CD4-positive, alpha-beta T cell treated with Interferon alpha-2 for 1 hour (primary cell): ENCODE measurements at regions not wholly inside any gene's neighbourhood (a gene's known extent, or its start where the extent isn't known, plus 50 kb on each side); places are given as distances from the start of the nearest gene placed in this dataset.

ENCODE experiments used
- DNase-seq, 2 donors: peaks; one replicate each; pipeline ENCODE4 v3.0.0-alpha.2; 2020 to 2022

- DNase-seq: peak in 1 of 2 donors; percentile 25
Measured at GRCh38 chr1:234987415-234988154, 141.1 kb downstream of the TOMM20 start.

- no peak for DNase-seq
Measured at GRCh38 chr1:234986750-234987414, 141.8 kb downstream of the TOMM20 start.

- no peak for DNase-seq
Measured at GRCh38 chr1:234985516-234986294, 142.9 kb downstream of the TOMM20 start.

- DNase-seq: no peak
Measured at GRCh38 chr1:234985007-234985370, 143.6 kb downstream of the TOMM20 start.

GRCh38 chr1:234983564-234984238, 144.9 kb downstream of the TOMM20 start:
- no peak for DNase-seq

GRCh38 chr1:234981758-234982157, 146.9 kb downstream of the TOMM20 start:
- DNase-seq: no peak

- peak; percentile 63 to 77 for DNase-seq
Measured at GRCh38 chr1:234980645-234981396, 147.8 kb downstream of the TOMM20 start.

- no peak for DNase-seq
Measured at GRCh38 chr1:234980291-234980644, 148.4 kb downstream of the TOMM20 start.

- no peak for DNase-seq
Measured at GRCh38 chr1:234979296-234980279, 149.0 kb downstream of the TOMM20 start.

GRCh38 chr1:234978397-234979295, 150.0 kb downstream of the TOMM20 start:
- DNase-seq: peak; percentile 71 to 74

- peak in 1 of 2 donors; percentile 45 for DNase-seq
Measured at GRCh38 chr1:234977875-234978396, 150.7 kb downstream of the TOMM20 start.

GRCh38 chr1:234976861-234977680, 151.6 kb downstream of the TOMM20 start:
- no peak for DNase-seq

- DNase-seq: no peak
Measured at GRCh38 chr1:234975941-234976860, 152.4 kb downstream of the TOMM20 start.

GRCh38 chr1:234975122-234975940, 153.3 kb downstream of the TOMM20 start:
- peak in 1 of 2 donors; percentile 58 for DNase-seq

- DNase-seq: no peak
Measured at GRCh38 chr1:234973426-234974250, 155.0 kb downstream of the TOMM20 start.
